Right lung (tissue), 2 donors: ENCODE measurements at regions not wholly inside any gene's neighbourhood (a gene's known extent, or its start where the extent isn't known, plus 50 kb on each side); places are given as distances from the start of the nearest gene placed in this dataset.

Source experiments
- DNase-seq, 2 donors: peaks; one replicate each; pipeline ENCODE4 v3.0.0-alpha.2; 2013

DNA sequence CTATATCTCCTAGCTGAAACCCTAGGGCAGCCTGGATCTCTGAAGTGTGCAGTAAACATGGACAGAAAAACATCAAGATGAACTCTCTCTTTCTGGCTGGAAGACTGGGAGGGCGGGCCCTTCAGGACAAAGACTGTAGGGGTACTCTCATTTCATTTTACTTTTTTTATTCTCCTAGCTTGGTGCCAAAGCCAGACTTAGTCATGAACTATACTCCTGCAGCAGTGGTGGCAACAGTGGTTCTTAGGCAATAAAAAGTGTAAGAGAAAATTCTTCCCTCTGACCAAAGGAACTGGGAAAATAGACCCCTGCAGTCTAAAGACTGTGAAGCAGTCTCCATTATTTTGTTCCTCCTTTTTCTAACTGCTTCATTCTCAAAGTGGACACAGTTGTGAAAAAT, 213.8 kb upstream of the JUN start:
- no peak for DNase-seq

DNA sequence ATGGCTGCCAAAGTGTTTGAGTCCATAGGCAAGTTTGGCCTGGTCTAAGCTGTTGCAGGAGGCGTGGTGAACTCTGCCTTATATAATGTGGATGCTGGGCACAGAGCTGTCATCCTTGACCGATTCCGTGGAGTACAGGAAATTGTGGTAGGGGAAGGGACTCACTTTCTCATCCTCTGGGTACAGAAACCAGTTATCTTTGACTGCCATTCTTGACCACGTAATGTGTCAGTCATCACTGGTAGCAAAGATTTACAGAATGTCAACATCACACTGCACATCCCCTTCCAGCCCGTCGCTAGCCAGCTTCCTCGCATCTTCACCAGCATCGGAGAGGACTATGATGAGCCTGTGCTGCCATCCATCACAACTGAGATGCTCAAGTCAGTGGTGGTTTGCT, 215.8 kb upstream of the JUN start:
- DNase-seq = no peak

DNA sequence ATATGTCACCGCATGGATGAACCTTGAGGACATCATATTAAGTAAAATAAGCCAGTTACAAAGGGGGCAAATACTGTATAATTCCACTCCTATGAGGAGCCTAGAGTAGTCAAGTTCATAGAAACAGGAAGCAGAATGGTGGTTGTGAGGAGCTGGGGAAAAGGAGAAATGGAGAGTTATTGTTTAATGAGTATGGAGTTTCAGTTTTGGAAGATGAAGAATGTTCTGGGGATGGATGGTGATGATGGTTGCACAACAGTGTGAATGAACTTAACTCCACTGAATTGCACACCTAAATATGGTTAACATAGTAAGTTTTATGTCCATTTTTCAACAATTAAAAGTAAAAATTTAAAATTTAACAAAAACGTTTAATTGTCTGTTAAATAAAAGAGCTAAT, 220.9 kb upstream of the JUN start:
- no peak for DNase-seq

DNA sequence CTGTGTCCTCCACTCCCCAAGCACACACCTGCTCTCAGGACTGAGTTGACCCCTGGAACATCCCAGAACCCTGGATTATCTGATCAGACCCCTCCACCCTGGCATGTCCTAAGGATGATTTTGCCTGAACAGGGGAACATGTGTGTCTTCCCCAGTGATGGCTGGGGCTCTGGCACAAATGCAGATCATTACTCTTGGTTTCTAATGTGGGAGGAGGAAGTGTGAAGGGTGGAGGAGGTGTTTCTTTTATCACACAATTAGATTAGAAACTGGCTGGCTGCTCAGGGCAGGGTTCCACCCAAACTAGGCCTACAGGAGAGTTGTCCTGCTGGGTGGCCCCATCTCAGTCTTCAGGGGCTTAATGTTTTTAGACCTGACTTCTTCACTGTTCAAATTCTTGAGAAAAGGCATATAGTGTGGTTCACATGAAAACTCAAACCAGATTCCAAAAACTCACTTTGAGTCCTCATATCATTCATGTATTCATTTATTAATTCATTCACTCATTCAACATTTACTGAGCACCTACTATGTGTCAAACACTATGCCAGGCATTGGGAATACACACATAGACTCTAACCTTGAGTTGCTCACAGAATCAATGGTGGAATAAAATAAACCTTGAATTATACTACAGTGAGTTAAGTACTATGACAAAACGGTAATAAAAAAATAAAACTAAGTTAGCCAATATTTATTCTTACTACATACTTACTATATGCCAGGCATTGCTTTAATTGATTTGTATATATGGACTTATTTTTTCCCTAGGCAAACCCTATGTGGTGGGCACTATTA, 221.8 kb upstream of the JUN start:
- DNase-seq = no peak

DNA sequence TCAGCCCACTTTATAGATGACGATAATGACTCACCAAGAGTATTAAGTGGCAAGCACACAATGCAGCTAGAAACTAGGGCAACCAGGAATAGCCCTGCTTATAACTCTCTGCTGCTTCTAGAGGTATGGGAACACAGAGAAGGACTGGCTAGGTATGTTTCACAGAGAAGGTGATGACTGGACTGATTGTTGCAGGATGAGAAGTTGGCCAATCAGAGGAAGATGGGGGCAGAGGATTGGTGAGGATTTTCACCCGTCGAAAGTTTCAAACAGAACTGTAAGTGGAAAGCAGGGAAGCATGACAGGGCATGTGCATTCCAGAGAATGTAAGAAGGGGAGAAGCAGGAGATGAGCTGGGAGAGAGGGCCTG, 222.4 kb upstream of the JUN start:
- no peak for DNase-seq

DNA sequence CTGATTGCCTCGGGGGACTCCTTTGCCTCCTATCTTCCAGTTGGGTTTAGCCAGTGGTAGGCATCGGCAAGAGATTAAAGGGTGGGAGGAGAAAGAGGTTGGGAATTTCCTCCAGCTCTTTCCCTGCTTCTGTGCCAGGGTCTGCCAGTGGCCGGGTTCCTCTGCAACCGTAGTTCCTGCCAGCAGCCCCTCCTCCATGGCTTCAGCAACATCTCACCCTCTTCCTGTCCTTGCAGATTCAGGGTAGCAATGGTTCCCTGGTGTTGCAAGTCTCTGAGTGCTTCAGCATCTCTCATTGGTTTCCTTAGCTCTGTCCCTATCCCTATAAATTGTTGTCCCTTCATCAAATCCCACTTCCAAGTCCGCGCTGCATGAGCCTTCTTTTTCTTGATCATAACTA, 223.1 kb upstream of the JUN start:
- no peak for DNase-seq

DNA sequence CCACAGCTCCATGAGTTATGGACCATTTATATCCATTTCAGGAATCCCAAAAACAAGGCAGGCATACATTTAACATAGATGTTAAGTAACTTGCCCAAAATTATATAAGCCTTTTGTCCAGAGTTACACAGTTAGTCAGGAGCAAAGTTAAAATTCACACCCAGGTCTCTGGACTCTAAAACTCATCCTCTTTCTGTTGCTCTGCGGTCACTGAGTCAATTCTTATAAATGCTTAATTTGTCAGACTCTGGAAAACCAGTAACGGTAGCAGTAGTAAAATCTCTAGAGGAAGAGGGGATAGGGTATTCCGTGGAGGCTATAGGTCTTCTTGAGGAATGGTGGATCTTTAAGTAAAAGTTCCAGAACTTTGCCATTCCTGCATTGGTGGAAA, 223.6 kb upstream of the JUN start:
- DNase-seq = no peak

DNA sequence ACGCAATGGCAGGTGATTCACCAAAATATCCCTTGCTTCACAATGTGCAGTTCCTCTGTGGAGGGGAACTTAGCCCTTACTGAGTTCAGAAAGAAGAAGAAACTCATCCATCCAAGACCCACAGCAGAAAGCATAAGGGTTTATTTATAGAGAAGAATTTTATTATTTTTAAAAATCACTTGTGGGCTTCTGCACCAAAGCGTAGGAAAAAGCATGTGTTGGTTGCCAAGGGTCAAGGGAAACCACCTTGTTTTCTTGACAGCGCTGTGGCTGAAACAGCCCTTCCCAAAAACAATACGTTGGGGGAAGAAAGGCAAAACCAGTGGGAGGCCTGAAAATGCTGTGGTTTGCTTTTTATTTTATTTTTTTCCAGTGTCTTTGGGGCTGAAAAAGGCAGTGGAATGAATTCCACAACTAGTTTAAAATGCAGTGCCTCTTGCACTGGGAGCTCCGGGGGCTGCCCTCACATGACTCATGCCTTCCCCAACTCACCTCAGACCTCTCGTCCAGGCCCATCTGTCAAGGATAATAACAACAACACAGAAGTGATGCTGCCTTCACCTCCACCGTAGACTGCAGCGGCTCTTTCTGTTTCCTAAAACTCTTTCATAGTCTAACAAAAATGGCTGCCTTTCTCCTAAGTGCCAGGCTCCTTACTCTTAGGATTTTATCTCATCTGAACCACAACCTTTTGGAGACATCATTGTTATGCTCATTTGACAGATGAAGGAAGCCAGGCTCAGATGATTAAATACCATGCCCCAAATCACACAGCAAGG, 224.2 kb upstream of the JUN start:
- DNase-seq = no peak

DNA sequence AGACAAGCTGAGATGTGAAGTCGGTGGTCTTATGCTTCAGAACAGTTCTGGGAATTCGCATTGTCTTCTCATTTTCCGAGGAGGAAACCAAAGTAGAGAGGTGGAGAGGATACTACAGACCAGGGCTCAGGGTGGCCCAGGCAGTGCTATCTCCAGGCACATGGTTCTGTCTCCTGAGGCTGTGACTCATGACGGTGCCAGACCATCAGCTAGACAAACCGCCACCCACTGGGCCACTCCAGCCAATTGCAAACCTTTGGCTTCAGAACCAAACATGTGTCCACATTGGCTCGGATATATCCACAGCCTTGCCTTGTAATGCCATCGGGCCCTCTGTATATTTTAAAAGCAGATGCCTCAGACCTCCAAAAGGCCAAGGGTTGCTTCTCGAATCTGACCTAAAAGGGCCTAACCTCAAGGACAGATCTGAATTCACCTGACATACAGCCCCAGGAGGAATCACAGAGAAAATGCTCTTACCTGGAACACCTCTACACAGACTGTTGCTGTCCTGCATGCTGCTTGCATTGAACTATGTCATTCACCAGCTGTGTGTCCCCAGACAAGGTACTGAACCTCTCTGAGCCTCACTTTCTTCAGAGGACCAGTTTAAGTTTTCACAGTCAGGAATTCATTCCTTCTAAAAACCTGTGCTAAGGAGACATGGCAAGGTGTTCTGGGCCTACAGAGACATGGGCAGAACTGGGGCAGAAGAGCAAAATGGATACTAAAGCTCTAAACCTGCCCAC, 224.9 kb upstream of the JUN start:
- DNase-seq = no peak

DNA sequence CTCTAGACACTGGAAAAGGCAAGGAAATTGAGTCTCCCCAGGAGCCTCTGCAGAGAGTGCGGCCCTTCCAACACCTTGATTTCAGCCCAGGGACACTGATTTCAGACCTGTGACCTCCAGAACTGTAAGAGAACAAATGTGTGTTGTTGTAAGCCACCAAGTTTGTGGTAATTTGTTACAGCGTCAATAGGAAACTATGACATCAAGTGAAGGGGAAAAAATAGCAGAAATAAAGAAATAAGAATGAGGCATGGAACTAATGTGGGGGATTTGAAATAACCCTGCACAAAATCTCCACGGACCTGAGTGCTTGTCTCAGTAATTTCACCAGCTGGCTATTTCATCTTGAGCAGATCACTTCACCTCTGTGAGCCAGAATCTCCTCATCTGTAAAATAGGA, 227.8 kb upstream of the JUN start:
- DNase-seq = no peak

DNA sequence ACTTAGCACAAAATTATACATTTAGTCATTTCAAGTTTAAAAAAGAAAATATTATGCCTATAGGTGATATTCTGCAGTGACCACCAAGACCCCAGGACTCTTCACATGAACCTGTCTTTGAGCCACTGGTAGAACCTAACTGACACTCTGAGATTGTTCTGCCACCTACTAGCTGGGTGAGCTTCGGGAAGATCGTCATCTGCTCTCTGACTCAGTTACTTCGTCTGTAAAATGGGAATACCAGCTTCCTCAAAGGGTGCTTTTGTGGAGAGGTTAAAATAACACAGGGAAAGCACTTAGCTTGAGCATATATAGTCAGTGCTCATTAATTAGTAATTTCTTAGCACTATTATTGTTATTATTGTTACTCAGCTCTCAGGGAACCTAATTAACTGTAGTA, 228.5 kb upstream of the JUN start:
- DNase-seq = no peak

DNA sequence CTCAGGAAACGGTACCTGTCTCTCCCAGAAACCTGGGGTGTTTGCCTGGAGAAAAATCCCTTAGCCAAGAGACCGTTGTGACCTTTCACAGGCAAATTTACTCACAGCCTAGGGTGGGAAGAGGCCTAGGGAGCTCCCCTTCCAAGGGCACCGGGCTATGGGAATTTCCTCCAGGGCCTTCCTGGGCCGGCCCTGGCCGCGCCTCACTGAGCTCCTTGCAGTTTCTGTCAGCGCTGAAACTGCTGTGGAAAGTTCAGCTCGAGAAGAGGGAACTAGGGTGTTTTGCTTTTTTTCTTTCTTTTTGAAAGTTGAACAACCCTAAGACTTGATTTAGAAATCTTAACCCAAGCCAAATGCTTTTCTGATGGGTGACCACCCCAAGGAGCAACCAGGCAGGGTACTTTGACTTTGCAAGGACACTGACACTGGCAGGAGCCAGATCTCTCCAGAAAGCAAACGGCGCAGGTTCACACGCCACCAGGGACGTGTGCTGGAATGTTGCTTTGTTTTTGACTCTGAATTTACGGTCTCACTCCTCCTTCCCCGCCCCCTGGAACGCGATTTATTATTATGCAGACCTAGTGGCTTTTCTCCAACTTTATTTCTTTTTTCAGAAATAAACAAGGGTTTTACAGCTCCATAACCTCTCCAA, 229.6 kb upstream of the JUN start:
- DNase-seq = peak; percentile 27 to 41

DNA sequence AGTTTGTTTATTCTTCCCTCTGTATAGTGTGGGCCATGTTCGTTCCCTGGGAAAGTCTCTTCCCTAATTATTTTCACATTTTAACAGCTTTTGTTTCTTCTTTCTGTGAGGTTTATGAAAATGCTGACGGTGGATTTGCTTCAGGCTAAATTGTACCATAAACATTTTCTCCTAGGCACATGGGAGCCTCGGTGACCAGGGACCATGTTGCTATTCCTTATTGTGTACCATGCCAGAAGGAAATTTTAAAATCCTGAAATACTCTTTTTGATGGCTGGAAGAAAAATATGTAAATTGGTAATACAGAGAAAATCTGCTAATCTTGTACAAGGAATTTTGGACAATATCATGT, 230.1 kb upstream of the JUN start:
- no peak for DNase-seq

DNA sequence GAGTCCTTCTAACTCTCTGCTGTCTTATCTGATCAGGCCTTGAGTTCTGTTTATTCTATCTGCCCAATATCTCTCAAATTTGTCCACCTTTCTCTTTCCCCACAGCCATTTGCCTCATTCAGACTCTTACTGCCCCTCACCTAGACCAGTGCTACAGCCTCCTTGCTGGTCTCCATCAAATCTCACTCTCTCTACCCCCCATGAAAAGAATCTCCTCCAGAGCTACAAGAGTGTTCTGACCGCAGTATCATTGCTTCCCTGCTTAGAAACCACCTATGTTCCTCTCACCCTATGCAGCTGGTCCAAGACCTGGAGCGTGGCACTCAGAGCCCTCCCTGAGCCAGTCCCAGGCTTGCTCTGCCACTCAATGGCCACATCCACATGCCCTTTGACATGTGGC, 231.0 kb upstream of the JUN start:
- DNase-seq = no peak

DNA sequence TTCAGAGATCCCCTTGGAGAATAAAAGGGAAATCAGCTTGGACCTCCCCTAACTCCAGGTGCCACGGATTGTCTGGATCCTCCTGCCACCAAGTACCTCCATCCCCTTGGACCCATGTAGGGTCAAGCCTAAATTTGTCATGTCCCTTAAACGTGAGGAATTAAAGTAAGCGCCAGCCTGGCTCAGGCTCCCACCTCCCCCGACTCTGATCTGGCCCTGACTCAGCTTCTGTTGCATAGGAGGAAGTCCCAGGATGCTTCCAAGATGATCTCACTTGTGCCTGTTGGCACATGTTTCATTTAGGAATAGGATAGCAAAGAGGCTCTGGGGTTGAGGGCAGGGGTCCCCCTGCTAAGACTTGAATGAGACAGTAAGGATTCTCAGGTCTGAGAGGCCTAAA, 231.9 kb upstream of the JUN start:
- no peak for DNase-seq

DNA sequence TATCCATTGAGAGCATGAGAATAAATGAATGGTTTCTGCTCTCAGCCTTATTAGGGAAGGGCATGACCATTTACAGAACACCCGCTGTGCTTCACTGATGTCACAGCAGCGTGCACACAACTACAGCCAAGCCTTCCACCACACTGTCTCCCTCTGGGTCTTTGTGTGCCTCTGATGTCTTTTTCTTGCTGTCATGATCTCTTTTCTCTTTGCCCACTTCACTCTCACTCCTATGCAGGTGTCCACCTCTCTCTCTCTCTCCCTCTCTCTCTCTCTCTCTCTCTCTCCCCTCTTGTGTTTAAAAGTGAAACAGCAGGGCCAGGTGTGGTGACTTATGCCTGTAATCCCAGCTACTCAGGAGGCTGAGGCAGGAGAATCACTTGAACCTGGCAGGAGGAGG, 232.5 kb upstream of the JUN start:
- no peak for DNase-seq

DNA sequence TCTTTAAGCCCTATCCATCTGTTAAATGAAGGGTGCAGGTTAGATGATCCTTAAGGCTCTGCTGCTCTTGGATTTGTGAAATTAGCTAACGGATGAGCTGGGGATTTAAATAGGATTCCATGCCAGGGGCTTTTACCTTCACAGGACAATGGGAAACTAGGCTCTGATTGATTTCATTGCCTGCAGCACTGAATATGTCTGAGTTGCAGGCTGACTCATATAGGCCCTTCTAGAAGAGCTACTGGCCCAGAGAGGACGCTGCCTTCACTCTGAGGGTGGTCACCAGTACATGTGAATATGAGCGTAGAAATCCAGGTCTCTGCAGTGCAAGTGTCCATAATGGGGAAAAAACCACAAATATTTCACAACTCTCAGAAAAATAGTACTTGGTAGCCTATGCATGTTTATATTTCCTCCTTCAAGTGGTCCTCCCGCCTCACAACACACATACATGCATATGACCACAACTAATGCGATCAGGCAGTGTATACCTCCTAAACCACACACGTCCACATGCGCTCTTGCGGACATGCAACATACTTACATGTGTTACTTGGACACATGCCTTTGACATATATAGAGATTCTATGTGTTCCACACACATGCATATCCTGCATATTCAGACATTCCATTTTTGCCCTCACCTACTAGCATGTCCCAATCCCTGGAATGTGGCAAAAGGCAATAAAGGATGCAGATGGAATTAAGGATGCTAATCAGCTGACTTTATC, 233.8 kb upstream of the JUN start:
- no peak for DNase-seq

DNA sequence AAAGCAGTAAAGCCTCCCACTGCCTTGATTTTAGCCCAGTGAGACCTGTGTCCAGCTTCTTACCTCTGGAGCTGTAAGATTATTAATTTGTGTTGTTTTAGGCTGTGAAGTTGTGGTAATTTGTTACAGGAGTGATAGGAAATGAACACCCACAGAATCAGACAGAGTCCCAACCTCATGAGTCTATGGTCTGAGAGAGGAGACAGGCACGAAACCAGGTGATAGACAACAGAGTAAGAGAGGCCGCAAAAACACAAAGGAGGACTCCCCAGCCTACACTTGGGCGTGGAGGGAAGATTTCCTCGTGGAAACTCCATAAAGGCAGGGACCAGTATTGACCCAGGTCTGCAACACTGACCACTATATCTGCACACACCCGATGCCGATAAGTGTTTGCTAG, 234.6 kb upstream of the JUN start:
- no peak for DNase-seq

DNA sequence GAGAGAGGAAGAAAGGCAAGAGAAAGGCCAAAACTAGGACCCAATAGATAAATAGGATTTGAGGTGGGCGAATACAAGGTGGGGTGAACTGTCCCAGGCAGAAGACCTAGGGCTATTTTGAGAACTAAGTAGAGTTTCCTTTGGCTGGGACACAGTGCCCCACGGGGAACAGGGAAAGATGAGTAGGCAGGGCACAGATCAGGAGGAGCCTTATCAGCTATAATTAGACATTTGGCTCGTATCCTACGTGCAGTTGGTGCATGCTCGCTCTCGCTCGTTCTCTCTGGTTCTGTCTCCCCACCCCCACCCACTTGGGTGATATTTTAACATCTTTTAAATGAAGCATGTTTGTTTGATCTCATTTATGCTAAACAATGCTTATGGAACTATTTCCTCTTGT, 235.0 kb upstream of the JUN start:
- DNase-seq = no peak

DNA sequence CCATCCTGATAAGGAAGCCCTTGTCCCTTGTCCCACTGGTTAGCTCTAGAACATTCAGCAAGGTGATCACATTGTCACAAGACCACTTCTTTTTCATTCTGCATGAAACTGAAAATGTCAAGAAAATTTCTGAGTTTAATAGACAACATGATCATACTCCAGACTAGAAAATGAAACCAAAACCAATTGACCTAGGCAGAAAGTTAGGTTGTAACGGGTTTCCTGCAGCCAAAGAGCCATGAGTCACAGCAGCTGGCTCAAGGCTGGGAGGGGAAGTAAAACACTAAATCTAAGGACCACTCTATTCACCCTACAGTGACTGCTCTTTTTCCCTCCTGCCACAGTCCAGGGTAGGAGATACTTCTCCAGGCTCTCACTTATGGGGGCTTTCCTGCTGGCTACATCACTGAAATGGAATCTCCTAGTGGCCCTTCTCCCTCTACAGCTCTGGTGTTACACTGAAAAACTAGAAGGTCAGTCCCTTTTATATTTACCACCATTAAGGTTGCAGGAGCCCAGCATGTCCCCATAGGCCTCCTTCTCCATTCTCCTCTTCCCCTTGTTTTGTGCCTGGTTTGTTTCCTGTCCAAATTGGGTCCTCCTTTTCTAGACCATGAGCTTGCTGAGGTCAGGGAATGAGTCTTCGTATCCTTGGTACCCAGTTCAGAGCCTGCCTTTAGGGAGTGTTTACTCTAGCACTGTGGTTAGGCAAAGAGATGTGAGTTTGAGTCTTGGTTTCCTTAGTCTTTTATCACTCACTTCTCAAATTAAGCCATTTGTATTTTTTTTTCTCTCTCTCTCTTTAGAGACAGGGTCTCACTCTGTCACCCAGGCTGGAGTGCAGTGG, 236.5 kb upstream of the JUN start:
- peak; percentile 47 to 48 for DNase-seq

DNA sequence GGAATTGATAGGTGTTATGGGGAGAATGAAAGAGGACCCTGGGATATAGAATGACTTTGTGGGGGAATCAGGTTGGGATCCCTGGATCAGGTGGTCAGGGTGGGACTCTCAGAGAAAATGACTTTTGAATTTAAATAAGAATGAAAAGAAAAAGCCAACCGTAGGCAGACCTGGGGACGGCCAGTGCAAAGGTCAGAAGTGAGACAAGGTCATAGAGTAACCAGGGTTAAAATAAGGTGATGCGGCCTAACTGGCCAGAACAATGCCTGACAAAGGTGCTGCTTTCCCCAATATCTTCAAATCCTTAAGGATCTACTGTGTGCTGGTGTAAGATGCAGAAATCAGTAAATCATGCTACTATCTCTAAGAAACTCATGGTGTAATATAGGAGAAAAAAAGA, 238.4 kb upstream of the JUN start:
- no peak for DNase-seq
